GM18505 (cell line): ENCODE measurements at regions not wholly inside any gene's neighbourhood (a gene's known extent, or its start where the extent isn't known, plus 50 kb on each side); places are given as distances from the start of the nearest gene placed in this dataset.

Source experiments
- ATAC-seq: cut with Tn5 transposase; IDR thresholded peaks from one replicate; pipeline ENCODE4 v1.9.1; 2021; ENCODE audit not compliant: unreplicated experiment
- POLR2A ChIP-seq: IDR thresholded peaks from 4 replicates; pipeline ENCODE4 v1.6.1; 2011; ENCODE audit warnings: borderline replicate concordance; ENCODE audit not compliant: insufficient read depth, insufficient read length; ENCODE audit errors: extremely low read depth

DNA sequence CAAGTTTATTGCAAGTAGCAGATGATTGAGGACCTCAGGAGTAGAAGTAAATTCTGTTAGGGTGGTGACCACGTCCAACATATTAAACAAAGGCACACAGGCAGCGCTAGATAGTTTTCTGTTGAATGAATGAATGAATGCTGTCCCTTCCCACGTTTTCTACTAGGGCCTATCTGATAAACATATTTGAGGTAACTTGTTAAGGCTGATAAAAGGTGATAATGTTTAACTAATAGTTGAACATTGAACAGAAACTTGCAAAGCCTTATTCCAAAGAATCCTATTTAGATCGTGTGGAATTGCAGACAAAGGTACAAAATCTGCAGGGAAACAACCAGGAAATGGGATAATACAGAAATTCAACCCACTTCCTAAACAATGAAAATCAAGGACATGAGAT lies 559.5 kb upstream of the SEMA6D start:
- no peak for ATAC-seq
- TF ChIP-seq POLR2A: no peak

DNA sequence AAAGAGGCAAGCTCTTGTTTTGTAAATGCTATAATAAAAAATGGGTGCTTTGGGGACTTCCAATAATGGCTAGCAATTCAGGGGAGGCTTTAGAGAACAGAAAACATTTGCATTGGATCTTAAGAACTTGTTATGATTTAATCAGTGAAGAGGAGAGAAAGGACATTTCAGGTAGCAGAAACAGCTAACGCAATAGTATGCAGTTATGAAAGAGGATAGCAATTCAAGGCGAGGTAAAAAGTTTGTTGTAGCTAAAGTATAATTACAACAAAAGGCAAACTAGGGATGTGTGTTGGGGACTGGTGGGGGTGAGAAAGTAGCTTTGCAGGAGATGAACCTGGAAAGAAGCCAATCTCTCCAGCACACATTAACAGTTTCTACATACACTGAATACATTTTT lies 558.7 kb upstream of the SEMA6D start:
- TF ChIP-seq POLR2A: no peak
- ATAC-seq: no peak

DNA sequence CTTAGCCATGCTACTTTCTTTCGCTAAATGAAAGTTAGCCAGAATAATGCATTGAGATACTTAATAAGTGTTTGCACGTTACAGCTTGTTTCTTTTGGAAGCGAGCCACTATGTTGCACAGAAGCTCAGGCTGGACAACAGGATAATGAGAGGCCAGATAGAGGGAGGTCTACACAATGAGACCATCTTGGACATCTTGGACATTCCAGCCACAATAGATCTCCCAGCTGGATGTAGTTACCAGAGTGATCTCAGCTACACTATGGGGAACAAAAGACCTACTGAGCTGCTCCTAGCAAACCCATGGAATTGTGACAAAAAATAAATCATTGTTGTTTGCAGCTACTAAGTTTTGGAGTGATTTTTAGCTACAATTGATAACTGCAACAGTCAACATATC lies 540.1 kb upstream of the SEMA6D start:
- no peak for TF ChIP-seq POLR2A
- ATAC-seq: no peak

GRCh38 chr15:47179988-47180387 lies 537.3 kb upstream of the SEMA6D start:
- ATAC-seq: no peak
- TF ChIP-seq POLR2A: no peak

GRCh38 chr15:47182818-47183217 lies 534.5 kb upstream of the SEMA6D start:
- ATAC-seq: no peak
- no peak for TF ChIP-seq POLR2A

DNA sequence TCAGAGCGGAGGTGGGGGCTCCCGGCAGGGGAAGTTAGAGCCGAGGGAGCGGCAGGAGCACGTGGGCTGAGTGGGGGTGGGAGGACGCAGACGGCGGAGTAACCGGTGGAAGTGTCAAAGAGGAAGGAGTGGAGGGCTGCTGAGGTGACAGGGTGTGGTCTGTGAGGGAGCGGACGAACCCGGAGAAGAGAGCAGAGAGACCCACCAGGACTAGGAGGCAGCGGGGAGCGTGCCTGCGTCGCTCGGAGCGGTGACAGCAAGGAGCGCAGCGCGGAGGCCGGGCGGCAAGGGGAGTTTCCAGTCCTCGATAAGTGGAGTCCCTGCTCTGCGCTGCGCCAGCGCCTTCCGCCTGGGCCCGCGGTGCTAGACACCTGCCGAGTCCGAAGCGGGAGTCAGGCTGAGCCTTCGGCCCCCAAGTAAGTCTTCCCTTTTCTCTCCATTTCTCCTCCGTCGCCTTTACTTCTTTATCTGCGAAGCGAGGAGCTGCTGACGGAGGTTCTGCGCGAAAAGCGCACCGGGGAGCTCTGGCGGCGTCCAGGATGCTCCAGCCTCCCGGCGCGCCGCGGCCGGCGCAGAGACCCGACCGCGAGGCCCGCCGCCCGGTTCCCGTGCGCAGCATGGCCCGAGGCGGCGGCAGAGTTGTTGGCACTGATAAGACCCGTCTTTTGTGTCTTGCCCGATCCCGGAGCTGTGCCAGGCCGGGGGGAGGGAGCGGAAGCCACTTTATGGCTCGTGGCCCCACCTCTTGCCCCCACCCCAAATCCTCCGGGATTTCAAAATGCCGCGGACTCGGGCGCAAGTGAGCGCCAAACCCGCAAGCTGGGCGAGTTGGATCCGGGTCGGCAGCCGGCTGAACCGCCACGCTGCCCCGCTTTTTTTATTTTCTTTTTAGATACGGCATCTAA lies 533.0 kb upstream of the SEMA6D start:
- no peak for ATAC-seq
- TF ChIP-seq POLR2A: no peak

GRCh38 chr15:47184908-47185801 lies 532.1 kb upstream of the SEMA6D start:
- no peak for TF ChIP-seq POLR2A
- no peak for ATAC-seq

- no peak for TF ChIP-seq POLR2A
- ATAC-seq: no peak
Observed at GRCh38 chr15:47186075-47186474, 531.2 kb upstream of the SEMA6D start.

GRCh38 chr15:47188758-47189507 lies 528.4 kb upstream of the SEMA6D start:
- no peak for TF ChIP-seq POLR2A
- ATAC-seq: no peak

- no peak for TF ChIP-seq POLR2A
Observed at GRCh38 chr15:47194718-47195117, 522.6 kb upstream of the SEMA6D start.

DNA sequence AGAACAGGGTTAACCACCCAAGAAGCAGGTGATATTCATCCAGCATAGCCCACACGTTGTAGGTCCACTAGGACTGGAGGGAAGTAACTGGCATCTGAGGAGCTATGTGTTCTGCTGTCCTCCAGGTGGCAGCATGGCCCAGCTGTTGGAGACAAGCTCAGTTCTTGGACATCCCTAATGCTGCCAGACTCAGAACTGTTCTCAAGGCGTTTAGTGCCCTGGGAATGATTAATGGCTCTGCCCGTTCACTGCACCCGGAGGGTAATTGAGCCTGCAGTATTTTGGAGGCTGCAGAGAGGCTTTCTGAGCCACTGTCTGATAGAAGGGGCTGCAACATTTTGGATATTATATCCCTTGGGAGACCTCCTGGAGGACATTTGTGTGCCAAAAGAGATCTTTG lies 521.3 kb upstream of the SEMA6D start:
- ATAC-seq: peak; percentile 91
- TF ChIP-seq POLR2A: no peak

More at GRCh38 chr15:47194718-47195117, 522.6 kb upstream of the SEMA6D start:
- ATAC-seq: no peak

DNA sequence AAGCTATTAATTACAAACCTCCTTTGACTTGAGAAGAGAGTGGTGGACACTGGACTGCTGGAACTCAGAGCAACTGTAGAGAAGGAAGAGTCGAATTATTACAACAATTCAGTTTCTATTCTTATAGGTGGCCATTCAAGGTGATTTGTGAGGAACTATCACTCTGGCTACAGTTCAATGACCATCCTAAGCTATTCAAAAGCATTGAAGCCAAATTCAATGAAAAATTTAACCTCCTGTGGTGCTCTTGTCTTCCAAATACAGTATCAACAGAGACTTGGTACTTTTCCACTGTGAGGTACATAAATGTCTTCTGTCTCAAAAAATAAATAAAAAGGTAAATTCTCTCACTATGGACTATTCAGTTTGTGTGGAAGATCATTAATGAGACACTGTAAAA lies 513.3 kb upstream of the SEMA6D start:
- ATAC-seq: no peak
- no peak for TF ChIP-seq POLR2A

DNA sequence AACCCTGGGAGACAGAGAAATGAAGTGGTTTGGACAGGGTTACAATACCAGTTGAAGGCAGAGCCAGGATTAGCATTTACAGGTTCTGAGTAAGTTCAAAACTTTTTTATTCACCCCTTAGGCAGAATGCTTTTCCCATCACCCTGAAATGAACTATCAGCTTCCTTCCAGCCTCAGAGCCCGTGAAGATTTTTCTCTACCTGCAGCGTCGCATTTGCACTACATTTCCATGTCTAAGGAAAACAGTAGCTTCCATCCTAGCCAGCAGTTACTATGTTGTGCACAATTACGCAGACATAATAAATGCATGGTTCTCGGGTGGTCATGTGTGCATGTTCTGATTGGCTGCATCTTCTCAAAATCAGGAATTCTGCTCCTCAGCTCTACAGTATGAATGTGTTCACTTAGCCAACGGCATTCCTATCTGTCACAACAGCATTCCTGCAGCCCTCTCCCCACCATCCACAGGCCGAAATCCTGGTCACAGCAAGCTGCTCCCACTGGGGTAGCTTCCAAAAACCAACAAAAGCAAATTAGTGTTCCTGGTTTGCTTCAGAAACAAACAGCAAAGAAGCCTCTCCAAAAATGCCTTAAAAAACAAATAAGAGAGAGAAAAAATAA lies 510.8 kb upstream of the SEMA6D start:
- no peak for ATAC-seq
- no peak for TF ChIP-seq POLR2A

DNA sequence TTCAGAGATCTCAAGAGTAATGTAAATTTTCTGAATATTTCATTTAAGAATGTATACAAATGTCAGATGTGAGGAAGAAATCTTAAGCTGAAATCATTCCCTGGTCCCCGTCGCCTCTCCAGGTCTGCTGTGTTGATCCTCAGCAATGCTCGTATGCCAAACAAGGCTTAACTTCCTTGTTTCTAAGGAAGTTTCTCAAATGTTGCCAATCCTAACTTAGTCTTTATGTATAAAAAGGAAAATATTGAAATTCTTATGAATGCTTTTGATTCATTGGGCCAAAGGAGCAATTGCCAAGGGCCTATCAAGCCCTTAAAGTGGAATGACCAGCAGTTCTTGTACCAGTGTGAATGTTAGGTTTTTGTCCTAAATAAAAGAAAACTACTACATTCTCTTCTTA lies 507.7 kb upstream of the SEMA6D start:
- no peak for ATAC-seq
- no peak for TF ChIP-seq POLR2A
